NCI-H460 (cell line): ENCODE measurements at regions not wholly inside any gene's neighbourhood (a gene's known extent, or its start where the extent isn't known, plus 50 kb on each side); places are given as distances from the start of the nearest gene placed in this dataset.

Source experiments
- DNase-seq: peaks from one replicate; pipeline ENCODE4 v3.0.0-alpha.2; 2016; ENCODE audit warnings: low read depth; ENCODE audit errors: extremely low read depth

DNA sequence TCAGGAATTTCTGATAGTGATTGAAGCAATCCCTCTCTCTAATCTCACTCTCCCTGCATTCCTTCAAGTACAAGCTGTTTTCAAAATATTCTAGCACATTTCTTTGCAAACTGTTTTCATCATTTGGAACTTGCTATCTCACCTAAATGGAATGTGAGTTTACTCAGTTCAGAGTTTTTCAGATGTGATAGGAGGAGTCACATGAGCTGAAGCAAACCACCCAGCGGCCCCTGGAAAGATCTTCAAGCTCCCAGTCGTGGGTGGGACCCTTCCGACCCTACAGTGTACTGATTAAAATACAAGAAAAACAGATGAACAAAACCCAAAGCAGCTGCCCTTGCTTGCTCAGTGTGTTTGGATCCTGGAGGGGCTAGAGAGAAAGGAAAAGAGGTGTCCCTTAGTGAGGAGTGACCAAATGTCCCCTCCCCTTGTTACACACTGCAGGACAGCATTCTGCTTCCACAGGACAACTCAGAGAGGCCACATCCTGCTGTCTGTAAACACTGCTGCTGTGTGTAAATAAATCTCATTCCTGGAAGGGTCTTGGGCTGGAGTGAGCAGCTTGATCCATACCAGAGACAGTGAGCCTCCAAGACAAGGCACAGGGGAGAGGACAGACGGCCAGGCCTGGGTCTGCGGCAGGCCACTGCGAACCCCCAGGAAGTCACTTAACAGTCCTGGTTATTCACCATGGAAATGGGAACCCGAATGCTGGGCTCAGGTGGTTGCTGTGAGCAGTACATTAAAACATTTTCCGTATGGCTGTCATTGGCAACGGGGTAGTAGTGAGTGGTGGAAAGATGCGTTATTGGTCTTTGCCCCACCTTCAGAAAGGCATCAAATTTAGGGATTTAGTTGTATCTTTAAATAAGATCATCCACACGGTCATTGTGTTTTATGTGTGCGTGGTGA is 229.2 kb downstream of the RHOU start:
- peak; percentile 13 for DNase-seq

- no peak for DNase-seq
Measured at GRCh38 chr1:228968891-228969606, 233.8 kb downstream of the RHOU start.

GRCh38 chr1:228969953-228970800 is 234.9 kb downstream of the RHOU start:
- DNase-seq, result no peak

DNA sequence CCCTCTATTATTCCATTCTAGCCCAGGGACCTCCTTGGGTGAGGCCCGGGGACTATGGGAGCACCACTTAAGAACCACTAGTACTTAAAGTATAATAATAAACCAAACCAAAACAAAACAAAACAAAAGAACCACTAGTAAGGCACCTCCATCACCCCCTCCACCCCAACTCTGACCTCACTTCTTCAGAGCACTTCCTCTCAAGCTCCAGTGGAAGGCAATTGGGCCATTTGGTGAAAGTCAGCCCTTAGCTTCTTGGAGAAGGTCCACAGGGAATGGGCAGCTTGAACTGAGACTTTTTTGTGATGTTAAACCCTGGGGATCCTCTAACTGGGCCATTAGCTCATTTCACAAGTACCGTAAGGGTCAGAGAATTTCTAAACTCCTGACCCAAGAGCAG is 237.3 kb downstream of the RHOU start:
- DNase-seq, result no peak

- DNase-seq, result no peak
Measured at GRCh38 chr1:228974273-228974672, 239.0 kb downstream of the RHOU start.

GRCh38 chr1:228975238-228975907 is 240.1 kb downstream of the RHOU start:
- no peak for DNase-seq

DNA sequence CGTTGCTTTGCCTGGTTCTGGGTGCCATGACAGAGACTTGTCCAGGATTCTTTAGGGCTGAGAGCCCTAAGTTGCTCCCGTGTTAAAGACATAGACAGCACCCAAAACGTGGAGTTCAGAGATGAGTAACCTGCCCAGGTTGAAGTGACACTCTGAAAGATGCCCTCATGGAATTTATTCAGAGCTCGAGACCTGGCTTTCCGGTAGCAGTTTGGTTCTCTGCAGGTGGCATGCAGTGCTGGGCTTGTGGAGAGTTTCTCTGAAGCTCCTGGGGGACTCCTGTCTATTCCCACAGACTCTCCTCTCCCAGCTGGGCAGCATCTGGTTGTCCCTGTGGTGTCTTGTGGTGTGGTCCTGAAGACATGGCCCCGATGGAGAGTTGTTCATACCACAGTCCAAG is 241.0 kb downstream of the RHOU start:
- no peak for DNase-seq

DNA sequence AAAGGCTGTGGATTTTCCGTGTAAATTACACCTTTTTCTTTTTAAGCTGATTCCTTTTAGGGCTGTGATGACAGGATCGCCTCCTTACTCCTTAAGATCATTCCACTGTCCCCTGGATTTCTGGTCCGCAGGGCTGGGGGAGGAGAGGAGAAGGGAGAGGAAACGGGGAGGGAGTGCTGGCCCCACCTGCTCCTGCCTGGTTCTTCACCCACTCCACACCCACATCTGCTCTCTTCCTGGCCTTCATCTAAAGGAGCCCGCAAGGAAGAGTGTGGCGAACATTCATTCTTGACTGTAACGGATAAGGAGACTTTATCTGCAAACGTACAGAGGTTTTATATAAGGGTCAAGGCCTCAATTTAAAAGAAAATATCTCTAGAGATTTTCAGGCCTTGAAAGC is 242.0 kb downstream of the RHOU start:
- DNase-seq, result no peak

GRCh38 chr1:228977741-228978140 is 242.5 kb downstream of the RHOU start:
- no peak for DNase-seq

DNA sequence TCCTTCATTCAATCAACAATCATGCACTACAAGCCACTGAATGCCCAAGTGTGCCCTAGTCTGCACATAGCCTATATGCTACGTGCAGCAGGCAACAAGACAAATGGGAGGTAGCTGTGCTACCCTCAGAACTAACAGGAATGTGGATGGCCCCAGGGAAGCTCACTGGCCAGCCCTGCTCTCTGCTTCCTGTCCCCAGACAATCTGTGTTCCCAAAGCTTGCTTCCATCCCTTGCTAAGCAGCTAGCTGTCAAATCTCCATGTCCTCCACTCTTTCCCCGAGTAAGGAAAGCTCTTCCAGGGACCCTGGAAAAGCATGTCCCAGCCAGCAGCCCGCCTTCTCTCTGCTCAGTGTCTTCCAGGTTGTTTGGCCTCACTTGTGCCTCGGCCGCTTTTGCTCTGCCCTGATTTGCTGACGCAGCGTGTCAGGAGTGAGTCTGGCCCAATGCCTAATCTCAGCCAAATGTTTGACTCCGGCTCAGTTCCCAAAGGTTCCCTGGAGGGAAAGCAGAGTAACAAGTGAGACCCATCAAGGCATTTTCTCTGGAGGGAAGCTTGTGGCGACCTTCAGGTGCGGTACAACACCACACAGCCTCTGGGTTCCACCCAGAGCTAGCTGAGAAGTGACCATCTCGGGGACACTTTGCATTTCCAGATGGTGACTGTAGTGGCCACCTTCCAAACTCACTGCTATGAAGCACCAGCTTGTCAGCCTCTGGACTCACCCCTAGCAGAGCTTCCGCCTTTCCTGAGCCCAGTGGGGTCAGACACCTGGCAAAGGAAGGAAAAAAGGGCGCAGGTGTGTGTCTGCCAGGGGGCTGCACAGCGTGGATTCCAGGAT is 243.4 kb downstream of the RHOU start:
- no peak for DNase-seq

- DNase-seq, result no peak
Measured at GRCh38 chr1:228979325-228979699, 244.0 kb downstream of the RHOU start.

- DNase-seq, result no peak
Measured at GRCh38 chr1:228979774-228980173, 244.5 kb downstream of the RHOU start.

DNA sequence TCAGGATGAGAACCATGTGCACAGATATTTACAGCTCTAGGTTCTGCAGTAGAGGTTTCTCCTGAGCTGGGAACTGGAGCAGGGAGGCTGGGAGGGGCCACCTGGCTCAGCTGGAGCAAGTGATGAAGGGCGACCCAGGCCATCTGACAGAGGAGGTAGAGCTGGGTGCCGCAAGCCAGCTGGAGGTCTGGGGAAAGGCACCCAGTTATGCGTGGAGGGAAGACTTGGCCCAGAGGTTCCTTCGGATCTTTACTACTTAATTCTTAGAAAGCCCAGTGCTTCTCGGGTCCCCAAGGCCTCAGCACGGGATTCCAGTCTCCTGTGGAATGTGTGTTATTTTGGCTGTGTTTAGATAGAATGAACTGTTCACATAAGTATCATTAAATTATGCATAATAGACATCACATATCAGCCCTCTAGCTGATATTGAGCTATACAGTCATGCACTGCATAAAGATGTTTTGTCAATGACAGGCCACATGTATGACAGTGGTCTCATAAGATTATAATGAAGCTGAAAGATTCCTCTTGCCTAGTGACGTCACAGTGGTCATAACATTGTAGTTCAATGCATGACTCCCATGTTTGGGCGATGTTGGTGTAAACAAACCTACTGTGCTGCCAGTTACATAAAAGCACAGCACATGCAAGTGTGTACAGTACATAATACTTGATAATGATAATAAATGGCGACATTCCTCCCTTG is 245.1 kb downstream of the RHOU start:
- DNase-seq, result no peak

- no peak for DNase-seq
Measured at GRCh38 chr1:228982637-228983036, 247.4 kb downstream of the RHOU start.

DNA sequence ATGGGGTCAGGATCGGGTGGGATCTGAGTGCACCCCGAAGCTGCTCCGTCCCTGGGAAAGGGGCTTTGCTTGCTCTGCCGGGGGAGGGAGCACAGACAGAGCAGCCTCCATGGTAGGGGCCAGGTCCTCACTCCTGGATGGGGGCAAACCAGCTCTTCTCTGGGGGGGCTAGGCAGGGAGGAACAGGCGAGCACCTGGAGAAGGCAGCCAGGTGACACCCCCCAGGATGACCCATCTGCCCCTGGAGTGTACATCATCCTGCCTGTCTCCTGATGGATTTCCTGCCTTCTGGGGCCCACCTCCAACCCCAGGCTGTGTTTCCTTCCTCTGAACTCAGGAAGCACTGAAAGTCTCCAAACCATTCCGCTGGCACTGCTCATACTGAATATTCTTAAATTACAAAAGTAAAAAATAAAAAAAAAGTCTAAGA is 248.0 kb downstream of the RHOU start:
- no peak for DNase-seq

DNA sequence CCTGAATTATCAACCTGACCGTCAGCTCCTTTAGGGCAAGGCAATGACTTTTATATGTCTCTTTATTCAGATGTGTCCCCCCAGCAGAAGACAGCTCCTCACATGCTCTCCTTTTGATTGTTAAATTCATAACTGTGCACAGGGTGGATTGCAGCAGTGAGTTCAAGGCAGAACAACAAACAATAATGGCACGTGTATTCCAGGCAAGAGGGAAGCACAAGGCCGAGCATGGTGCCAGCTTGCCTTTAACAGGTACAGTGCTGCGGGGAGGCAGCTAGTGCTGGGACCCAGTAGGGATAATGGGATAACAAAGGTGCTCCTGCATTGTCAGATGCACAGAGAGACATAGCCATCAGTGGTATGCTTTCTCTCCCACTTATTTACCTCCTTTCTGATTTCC is 248.4 kb downstream of the RHOU start:
- DNase-seq, result no peak

GRCh38 chr1:228984107-228984506 is 248.8 kb downstream of the RHOU start:
- no peak for DNase-seq

- DNase-seq, result no peak
Measured at GRCh38 chr1:228984646-228985631, 249.7 kb downstream of the RHOU start.
